ENCODE measurements at regions not wholly inside any gene's neighbourhood (a gene's known extent, or its start where the extent isn't known, plus 50 kb on each side); places are given as distances from the start of the nearest gene placed in this dataset.

- no peak overlapping the region for H3K4me3 ChIP-seq (ENCODE audit: low read depth, low read length)
- TF ChIP-seq, protein P1, sequence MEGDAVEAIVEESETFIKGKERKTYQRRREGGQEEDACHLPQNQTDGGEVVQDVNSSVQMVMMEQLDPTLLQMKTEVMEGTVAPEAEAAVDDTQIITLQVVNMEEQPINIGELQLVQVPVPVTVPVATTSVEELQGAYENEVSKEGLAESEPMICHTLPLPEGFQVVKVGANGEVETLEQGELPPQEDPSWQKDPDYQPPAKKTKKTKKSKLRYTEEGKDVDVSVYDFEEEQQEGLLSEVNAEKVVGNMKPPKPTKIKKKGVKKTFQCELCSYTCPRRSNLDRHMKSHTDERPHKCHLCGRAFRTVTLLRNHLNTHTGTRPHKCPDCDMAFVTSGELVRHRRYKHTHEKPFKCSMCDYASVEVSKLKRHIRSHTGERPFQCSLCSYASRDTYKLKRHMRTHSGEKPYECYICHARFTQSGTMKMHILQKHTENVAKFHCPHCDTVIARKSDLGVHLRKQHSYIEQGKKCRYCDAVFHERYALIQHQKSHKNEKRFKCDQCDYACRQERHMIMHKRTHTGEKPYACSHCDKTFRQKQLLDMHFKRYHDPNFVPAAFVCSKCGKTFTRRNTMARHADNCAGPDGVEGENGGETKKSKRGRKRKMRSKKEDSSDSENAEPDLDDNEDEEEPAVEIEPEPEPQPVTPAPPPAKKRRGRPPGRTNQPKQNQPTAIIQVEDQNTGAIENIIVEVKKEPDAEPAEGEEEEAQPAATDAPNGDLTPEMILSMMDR (IDR thresholded peaks at IDR 0.05; ENCODE audit: borderline replicate concordance, insufficient read depth, low read depth, low read length), result no peak
Observed at GRCh38 chr21:27293239-27293638, 326.4 kb upstream of the ADAMTS5 start.

- TF ChIP-seq, protein P1 (IDR thresholded peaks at IDR 0.05; ENCODE audit: borderline replicate concordance, insufficient read depth, low read depth, low read length), result no peak
Observed at GRCh38 chr21:27292783-27293182, 325.9 kb upstream of the ADAMTS5 start.

GRCh38 chr21:27292229-27292628, 325.3 kb upstream of the ADAMTS5 start:
- H3K4me3 ChIP-seq (ENCODE audit: low read depth, low read length), result no peak overlapping the region
- TF ChIP-seq, protein P1 (IDR thresholded peaks at IDR 0.05; ENCODE audit: borderline replicate concordance, insufficient read depth, low read depth, low read length), result no peak

More at GRCh38 chr21:27292783-27293182, 325.9 kb upstream of the ADAMTS5 start:
- H3K4me3 ChIP-seq (ENCODE audit: low read depth, low read length), result no peak overlapping the region

- TF ChIP-seq, protein P1 (IDR thresholded peaks at IDR 0.05; ENCODE audit: borderline replicate concordance, insufficient read depth, low read depth, low read length), result no peak
- no peak overlapping the region for H3K4me3 ChIP-seq (ENCODE audit: low read depth, low read length)
Observed at GRCh38 chr21:27291006-27291405, 324.1 kb upstream of the ADAMTS5 start.

- no peak overlapping the region for H3K4me3 ChIP-seq (ENCODE audit: low read depth, low read length)
- TF ChIP-seq, protein P1 (IDR thresholded peaks at IDR 0.05; ENCODE audit: borderline replicate concordance, insufficient read depth, low read depth, low read length), result no peak
Observed at GRCh38 chr21:27290028-27290427, 323.1 kb upstream of the ADAMTS5 start.

- TF ChIP-seq, protein P1 (IDR thresholded peaks at IDR 0.05; ENCODE audit: borderline replicate concordance, insufficient read depth, low read depth, low read length), result no peak
- H3K4me3 ChIP-seq (ENCODE audit: low read depth, low read length), result no peak overlapping the region
Observed at GRCh38 chr21:27286760-27287159, 319.9 kb upstream of the ADAMTS5 start.

DNA sequence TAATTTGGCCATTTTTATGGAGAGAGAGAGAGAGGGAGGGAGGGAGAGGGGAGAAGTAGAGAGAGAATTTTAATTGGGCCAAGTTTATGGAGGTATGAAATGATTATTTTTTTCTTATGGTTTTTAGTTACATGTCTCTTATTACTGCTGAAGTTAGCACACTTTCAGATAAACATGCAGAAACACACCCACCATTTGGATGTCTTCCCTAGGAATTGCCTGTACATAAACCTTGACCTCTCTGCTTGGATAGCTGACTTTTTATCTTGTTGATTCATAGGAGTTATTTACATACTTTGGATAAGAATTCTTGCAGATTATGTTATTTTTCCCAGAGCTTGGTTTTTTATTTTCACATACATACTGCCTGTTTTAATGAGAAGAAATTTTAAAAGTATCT, 310.2 kb upstream of the ADAMTS5 start:
- H3K4me3 ChIP-seq (ENCODE audit: low read depth, low read length), result no peak overlapping the region
- TF ChIP-seq, protein P1 (IDR thresholded peaks at IDR 0.05; ENCODE audit: borderline replicate concordance, insufficient read depth, low read depth, low read length), result no peak
